ENCODE measurements at regions not wholly inside any gene's neighbourhood (a gene's known extent, or its start where the extent isn't known, plus 50 kb on each side); places are given as distances from the start of the nearest gene placed in this dataset.

- TF ChIP-seq POLR2AphosphoS5 (IDR thresholded peaks at IDR 0.05) (no peak), CTCF (IDR thresholded peaks at IDR 0.05) (no peak)
These were observed 271.2 kb upstream of the IGFBP3 start for GRCh38 chr7:46192271-46192670.
